K562 (cell line): ENCODE measurements at regions not wholly inside any gene's neighbourhood (a gene's known extent, or its start where the extent isn't known, plus 50 kb on each side); places are given as distances from the start of the nearest gene placed in this dataset.

Source experiments
- DACH1 ChIP-seq: fragments of 450-650 bp; IDR thresholded peaks from 2 replicates; pipeline ENCODE4 v1.6.1; 2018; ENCODE audit not compliant: partially characterized antibody
- MAZ ChIP-seq, 2 experiments: fragments of 450-650 bp in 1 of 2; sonication (generic) in 1 of 2; formaldehyde crosslinking; IDR thresholded peaks in 1 of 2; conservative IDR thresholded peaks in 1 of 2; 2 replicates each; pipeline versions ENCODE4 v1.4.0 to v1.5.0; 2020; ENCODE audit warnings: mild to moderate bottlenecking in 1 of 2, missing genetic modification reagents in 1 of 2
- PTRF ChIP-seq: fragments of 450-650 bp; IDR thresholded peaks from 2 replicates; pipeline ENCODE4 v1.6.1; 2016; ENCODE audit warnings: mild to moderate bottlenecking, missing genetic modification characterization, missing compliant biosample characterization
- SAFB2 ChIP-seq: fragments of 200-400 bp; formaldehyde crosslinking; IDR thresholded peaks from 2 replicates; pipeline ENCODE4 v1.6.1; 2018; ENCODE audit warnings: borderline replicate concordance, low read length, low read depth, moderate library complexity; ENCODE audit not compliant: severe bottlenecking
- SMARCE1 ChIP-seq: fragments of 450-650 bp; IDR thresholded peaks from 2 replicates; pipeline ENCODE4 v1.7.1; 2016; ENCODE audit warnings: mild to moderate bottlenecking
- TAL1 ChIP-seq: fragments of 450-650 bp; IDR thresholded peaks from 2 replicates; pipeline ENCODE4 v1.6.1; 2016; ENCODE audit warnings: mild to moderate bottlenecking
- ZNF431 ChIP-seq: sonication (generic); formaldehyde crosslinking; IDR thresholded peaks from 2 replicates; pipeline ENCODE4 v1.8.0; 2022; ENCODE audit warnings: mild to moderate bottlenecking, missing genetic modification reagents
- TF ChIP-seq, protein P1 (sequence below): IDR thresholded peaks from 3 replicates; pipeline ENCODE4 v1.6.1; 2011; ENCODE audit warnings: borderline replicate concordance, mild to moderate bottlenecking, moderate library complexity; ENCODE audit not compliant: insufficient read length; ENCODE audit errors: extremely low read depth
- TF ChIP-seq, protein P2 (sequence below): IDR thresholded peaks from 2 replicates; pipeline ENCODE4 v1.6.1; 2011; ENCODE audit warnings: borderline replicate concordance, low read depth, mild to moderate bottlenecking, moderate library complexity, low read length; ENCODE audit not compliant: insufficient read depth, poor library complexity, severe bottlenecking

DNA sequence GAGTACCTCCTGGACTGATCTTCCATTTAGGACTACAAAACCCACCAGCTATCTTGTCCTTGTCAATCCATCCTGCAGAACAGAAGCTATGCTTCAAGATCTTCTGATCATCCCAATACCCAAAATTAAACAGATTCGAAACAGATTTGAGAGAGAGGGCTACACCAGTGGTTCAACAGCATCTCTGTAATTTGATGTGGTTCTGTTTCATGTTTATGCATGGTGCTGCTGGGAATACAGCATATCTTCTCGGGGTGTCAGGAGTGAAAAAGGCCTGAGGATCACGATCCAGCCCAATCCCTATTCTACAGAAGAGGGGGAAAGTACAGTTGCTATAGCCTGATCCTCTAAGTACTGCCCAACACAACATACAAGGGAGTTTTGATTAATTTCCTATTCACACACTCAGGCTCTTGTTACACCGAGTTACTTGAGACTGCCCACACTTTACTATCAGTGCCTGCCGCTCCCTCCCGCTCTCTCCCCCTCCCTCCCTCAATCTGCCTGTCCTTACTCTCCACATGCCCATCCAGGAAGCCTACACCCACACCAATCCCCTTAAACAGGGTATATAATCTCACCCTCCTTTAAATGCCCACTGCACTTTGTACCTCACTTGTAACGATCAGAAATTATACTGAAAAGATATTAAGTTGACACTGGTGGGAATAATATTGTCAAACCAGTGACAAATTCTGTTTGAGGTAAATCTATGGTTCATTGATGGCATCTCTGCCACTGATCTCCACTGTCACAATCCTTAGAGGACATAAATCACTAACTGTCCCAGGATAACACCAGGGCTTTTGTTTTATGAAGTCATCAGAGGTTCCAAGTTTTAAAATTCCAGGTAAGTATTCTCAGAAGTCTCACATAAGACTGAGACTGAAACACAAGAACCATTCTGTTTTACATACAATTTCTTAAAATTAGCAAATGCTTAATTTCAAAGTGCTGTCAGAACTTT is 89.3 kb upstream of the PLEKHM1 start (continued):
- TF ChIP-seq TAL1: no peak; the same call in 1 of the 2 replicates
- TF ChIP-seq MAZ (CRISPR knock-in tag; conservative IDR thresholded peaks at IDR 0.05 in 1 of 2, IDR thresholded peaks at IDR 0.05 in 1 of 2): peak in 1 of 2 experiments; percentile 47; a peak in 1 of 4 replicates
- no peak for TF ChIP-seq DACH1
- TF ChIP-seq SMARCE1: 0 out of 2 replicates have a peak, but pooled peaks have one; percentile 21
- TF ChIP-seq ZNF431 (CRISPR knock-in tag): no peak
- no peak for TF ChIP-seq PTRF
- no peak for TF ChIP-seq SAFB2
- TF ChIP-seq, protein P1, sequence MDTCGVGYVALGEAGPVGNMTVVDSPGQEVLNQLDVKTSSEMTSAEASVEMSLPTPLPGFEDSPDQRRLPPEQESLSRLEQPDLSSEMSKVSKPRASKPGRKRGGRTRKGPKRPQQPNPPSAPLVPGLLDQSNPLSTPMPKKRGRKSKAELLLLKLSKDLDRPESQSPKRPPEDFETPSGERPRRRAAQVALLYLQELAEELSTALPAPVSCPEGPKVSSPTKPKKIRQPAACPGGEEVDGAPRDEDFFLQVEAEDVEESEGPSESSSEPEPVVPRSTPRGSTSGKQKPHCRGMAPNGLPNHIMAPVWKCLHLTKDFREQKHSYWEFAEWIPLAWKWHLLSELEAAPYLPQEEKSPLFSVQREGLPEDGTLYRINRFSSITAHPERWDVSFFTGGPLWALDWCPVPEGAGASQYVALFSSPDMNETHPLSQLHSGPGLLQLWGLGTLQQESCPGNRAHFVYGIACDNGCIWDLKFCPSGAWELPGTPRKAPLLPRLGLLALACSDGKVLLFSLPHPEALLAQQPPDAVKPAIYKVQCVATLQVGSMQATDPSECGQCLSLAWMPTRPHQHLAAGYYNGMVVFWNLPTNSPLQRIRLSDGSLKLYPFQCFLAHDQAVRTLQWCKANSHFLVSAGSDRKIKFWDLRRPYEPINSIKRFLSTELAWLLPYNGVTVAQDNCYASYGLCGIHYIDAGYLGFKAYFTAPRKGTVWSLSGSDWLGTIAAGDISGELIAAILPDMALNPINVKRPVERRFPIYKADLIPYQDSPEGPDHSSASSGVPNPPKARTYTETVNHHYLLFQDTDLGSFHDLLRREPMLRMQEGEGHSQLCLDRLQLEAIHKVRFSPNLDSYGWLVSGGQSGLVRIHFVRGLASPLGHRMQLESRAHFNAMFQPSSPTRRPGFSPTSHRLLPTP: no peak
- TF ChIP-seq, protein P2, sequence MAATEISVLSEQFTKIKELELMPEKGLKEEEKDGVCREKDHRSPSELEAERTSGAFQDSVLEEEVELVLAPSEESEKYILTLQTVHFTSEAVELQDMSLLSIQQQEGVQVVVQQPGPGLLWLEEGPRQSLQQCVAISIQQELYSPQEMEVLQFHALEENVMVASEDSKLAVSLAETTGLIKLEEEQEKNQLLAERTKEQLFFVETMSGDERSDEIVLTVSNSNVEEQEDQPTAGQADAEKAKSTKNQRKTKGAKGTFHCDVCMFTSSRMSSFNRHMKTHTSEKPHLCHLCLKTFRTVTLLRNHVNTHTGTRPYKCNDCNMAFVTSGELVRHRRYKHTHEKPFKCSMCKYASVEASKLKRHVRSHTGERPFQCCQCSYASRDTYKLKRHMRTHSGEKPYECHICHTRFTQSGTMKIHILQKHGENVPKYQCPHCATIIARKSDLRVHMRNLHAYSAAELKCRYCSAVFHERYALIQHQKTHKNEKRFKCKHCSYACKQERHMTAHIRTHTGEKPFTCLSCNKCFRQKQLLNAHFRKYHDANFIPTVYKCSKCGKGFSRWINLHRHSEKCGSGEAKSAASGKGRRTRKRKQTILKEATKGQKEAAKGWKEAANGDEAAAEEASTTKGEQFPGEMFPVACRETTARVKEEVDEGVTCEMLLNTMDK: no peak
